ENCODE measurements at regions not wholly inside any gene's neighbourhood (a gene's known extent, or its start where the extent isn't known, plus 50 kb on each side); places are given as distances from the start of the nearest gene placed in this dataset.

GRCh38 chr18:7467708-7468466, 99.2 kb upstream of the PTPRM start:
- H3K9me3 ChIP-seq (replicated peaks; ENCODE audit: control insufficient read depth, insufficient read depth, low read length): no peaks in the 10 kb centered on the region
- TF ChIP-seq POLR2AphosphoS5 (IDR thresholded peaks at IDR 0.05; ENCODE audit: insufficient read depth, low read depth, low read length) (no peak), EZH2 (IDR thresholded peaks at IDR 0.05; ENCODE audit: borderline replicate concordance, low read depth, low read length, severe bottlenecking) (no peak), MAX (IDR thresholded peaks at IDR 0.05; ENCODE audit: insufficient read depth, insufficient read length) (no peak), JUN (IDR thresholded peaks at IDR 0.05; ENCODE audit: borderline replicate concordance, insufficient read depth, insufficient read length, low read depth) (no peak), GATA2 (IDR thresholded peaks at IDR 0.05; ENCODE audit: insufficient read depth, insufficient read length, low read depth, low read length) (no peak), MYC (IDR thresholded peaks at IDR 0.05; ENCODE audit: low read depth, low read length) (no peak), FOS (IDR thresholded peaks at IDR 0.05; ENCODE audit: borderline replicate concordance, insufficient read depth, low read length) (no peak), POLR2A (IDR thresholded peaks at IDR 0.05; ENCODE audit: low read depth, low read length) (no peak), CTCF (IDR thresholded peaks at IDR 0.05; ENCODE audit: extremely low read depth in 1 of 2, insufficient read depth in 1 of 2, low read depth in 1 of 2, low read length in 2 of 2) (no peak)
- no peaks in the 10 kb centered on the region for H4K20me1 ChIP-seq (replicated peaks; ENCODE audit: control insufficient read depth, extremely low read depth, insufficient read depth, low read length)
- no peaks in the 10 kb centered on the region for H3K4me1 ChIP-seq (ENCODE audit: control insufficient read depth, extremely low read depth, insufficient read depth, low read length)
- no peak overlapping the region for H3K27ac ChIP-seq (ENCODE audit: insufficient read depth, low read depth, low read length)
- ChIA-PET CTCF (interaction anchor here (2.9 kb wide), 1 partner anchor 15 kb away, joined by 13 read pairs; no protein-coding TSS in a partner anchor), POLR2A (no interaction called here)
- intact Hi-C loops (cut with micrococcal nuclease) (no loop called here), dilution Hi-C loops (cut with MboI; ENCODE audit: extremely low pct_ligation_motif_present, low sequenced_read_pairs) (no loop called here)
- no peak for DNase-seq (ENCODE audit: low read depth, low spot score)
- FAIRE-seq: no peak
- no peaks in the 10 kb centered on the region for H3K79me2 ChIP-seq (ENCODE audit: control insufficient read depth, insufficient read depth, low read length)
- H3K27me3 ChIP-seq (ENCODE audit: control insufficient read depth in 2 of 2, insufficient read depth in 2 of 2, low read length in 2 of 2): no peaks in the 10 kb centered on the region
- H3K4me3 ChIP-seq (replicated peaks in 1 of 3; ENCODE audit: insufficient read depth in 1 of 3, low read depth in 1 of 3, low read length in 3 of 3): no peak overlapping the region
- H3K4me2 ChIP-seq (ENCODE audit: insufficient read depth, low read length): no peak overlapping the region
- no peak overlapping the region for H2AFZ ChIP-seq (ENCODE audit: low read depth, low read length)
- no peaks in the 10 kb centered on the region for H3K9me1 ChIP-seq (replicated peaks; ENCODE audit: control insufficient read depth, extremely low read depth, insufficient read depth, low read length)
- no peaks in the 10 kb centered on the region for H3K36me3 ChIP-seq (ENCODE audit: control insufficient read depth in 2 of 2, extremely low read depth in 1 of 2, insufficient read depth in 2 of 2, low read length in 2 of 2)
- BruUV-seq (replicated peaks): no TSS peak
- no peak overlapping the region for H3K9ac ChIP-seq (replicated peaks; ENCODE audit: extremely low read depth, insufficient read depth, low read length)

Measured in endothelial cell of umbilical vein (primary cell).